HG02885 (cell line): ENCODE measurements at regions not wholly inside any gene's neighbourhood (a gene's known extent, or its start where the extent isn't known, plus 50 kb on each side); places are given as distances from the start of the nearest gene placed in this dataset.

Experiments used
- ATAC-seq: cut with Tn5 transposase; IDR thresholded peaks from one replicate; pipeline ENCODE4 v1.9.1; 2021; ENCODE audit warnings: mild to moderate bottlenecking; ENCODE audit not compliant: unreplicated experiment, poor library complexity

DNA sequence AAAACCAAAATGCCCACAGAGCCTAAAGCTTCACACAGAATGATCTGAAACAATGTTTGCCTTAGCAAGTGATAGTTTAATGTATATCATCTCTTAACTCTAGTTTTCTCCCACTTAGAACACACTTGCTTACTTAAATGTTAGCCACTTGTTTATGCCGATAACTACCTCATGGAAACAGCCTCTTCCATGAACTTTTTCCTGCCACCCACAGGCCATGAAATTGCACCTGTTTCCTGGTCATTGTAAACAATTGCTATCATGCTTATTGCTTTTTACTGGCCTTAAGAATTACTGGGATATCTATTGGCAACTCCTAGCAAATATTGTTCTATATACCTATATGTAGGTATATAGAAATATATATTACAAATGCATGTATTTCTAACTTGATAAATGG lies 231.1 kb downstream of the HDGFL1 start:
- ATAC-seq: no peak

GRCh38 chr6:22801831-22802230 lies 232.5 kb downstream of the HDGFL1 start:
- ATAC-seq: no peak

- no peak for ATAC-seq
These were observed 235.4 kb downstream of the HDGFL1 start for GRCh38 chr6:22804620-22805261.

DNA sequence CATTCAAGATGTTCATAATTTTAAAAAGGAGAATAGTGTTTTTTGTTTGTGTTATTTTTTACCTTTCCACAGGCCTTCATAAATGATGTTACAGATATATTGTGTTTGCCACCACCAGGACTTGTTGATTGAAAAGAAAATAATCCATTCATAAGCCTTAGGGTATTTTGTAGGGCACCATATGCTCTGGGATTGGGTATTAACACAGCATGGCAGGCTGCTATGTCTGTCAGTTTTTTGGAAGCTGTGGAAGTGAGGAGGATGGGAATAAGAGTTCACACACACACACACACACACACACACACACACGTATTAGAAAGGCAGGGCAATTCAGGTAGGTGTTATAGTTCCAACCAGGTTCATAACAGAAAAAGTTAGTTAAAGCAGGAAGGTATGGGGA lies 237.9 kb downstream of the HDGFL1 start:
- no peak for ATAC-seq

DNA sequence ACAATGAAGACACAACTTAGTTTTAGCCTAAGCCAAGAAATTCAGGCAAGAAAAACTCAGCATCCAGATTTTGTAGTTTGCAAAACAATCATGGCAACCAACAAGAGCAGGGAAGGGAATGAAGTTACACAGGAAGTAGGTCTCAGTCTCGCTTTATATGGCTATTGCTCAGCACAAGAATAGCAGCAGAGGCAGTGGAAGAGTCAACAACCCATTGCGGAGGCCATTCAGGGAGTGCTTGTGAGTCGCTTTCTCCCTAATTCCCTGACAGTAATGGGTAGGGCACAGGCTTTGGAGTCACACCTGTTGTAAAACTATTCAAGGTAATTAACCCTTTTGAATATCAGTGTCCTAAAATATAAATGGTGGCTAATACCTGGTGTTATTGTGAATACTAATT lies 238.5 kb downstream of the HDGFL1 start:
- no peak for ATAC-seq

DNA sequence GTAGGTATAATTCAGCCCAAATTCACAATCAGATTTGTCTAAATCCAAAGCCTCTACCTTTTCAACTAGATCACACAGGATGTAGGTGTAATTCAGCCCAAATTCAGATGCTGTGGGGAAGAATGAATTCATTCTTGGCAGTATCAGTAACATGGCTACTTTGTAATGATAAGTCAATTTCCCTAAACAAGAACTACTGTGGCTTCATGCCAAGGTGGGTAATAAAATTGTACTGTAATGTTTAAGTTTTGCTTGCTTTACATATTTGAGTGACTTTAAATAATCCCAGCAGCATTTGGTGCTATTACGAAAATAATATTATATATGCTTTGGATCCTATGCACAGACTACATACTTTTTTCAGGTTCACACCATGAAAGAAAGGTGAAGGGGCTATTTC lies 239.1 kb downstream of the HDGFL1 start:
- no peak for ATAC-seq

GRCh38 chr6:22809370-22809769 lies 240.0 kb downstream of the HDGFL1 start:
- no peak for ATAC-seq

- no peak for ATAC-seq
These were observed 249.8 kb downstream of the HDGFL1 start for GRCh38 chr6:22819209-22819608.

- ATAC-seq: no peak
These were observed 252.4 kb downstream of the HDGFL1 start for GRCh38 chr6:22821664-22822320.

- ATAC-seq: no peak
These were observed 255.8 kb downstream of the HDGFL1 start for GRCh38 chr6:22825210-22825609.

- no peak for ATAC-seq
These were observed 257.6 kb downstream of the HDGFL1 start for GRCh38 chr6:22826961-22827360.

DNA sequence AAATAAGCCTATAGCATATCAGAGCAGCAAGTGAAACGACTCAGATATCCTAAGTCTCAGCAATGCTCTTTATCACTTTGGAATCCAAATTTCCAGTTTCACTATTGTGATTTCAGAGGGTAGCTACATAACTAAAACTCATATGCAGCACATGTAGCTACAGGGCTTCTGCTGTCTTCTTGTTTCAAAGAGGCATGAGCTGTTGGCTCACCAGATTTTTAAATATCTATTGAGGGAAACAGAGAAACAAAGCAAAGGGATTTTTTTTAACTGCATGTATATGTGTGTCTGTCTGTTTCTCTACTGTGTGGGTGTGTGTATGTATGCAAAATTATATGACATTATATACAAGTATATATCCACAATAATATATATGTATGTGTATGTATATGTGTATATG lies 258.4 kb downstream of the HDGFL1 start:
- no peak for ATAC-seq

DNA sequence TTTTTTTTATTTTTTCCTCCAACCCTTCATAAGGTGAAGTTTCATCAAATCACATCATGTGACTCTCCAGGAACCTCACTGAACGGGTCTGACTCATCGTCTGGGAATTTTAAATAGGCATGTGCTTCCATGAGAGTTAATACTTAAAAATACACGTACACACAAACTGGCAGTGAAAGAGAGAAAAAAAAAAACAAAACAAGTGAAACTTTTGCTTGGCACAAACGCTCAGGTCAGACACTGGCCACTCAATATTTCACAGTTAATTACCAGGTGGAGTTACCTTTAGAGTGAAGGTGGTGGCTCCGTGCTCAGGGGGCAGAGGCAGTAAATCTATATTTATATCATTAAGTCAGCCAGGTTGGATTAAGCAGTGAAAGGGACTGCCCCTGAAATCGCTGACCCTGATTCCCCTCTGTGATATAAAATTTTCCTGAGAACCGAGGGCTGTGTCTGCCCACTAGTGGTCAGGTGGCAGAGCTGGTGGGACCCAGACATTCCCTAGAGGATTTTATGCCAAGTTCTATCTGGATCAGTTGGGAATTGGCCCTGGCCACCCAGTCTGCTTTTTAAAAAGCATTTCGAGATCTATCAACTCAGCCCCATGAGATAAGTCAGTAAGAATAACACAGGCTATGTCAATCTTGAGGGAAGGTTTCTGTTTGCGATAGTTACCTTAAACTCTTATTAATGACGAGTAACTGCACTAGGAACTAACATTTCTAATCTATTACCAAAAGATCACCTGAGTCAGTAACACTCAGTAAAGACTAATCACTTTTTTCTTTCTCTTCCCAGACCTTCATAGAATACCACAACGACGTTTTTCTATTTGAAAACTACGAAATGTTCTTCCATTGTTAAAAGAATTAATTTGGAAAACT lies 259.1 kb downstream of the HDGFL1 start:
- ATAC-seq: no peak

DNA sequence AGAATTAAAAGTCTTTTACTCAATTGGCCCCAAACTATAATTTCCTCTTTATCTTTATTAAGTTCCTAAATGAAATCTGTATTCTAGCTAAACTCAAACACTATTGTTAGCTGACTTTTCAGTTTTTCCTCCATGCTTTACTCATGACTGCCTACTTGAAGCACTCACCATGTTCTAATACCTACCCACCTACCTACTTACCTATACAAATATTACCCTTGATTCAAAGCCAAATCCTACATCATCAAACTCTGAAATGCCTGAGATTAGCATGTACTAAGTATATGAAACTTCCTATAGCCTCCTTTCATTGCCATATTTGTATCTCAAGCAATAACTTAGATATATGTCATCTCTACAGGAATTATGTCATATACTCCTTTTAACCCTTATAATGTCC lies 259.7 kb downstream of the HDGFL1 start:
- ATAC-seq: no peak

- ATAC-seq: no peak
These were observed 261.1 kb downstream of the HDGFL1 start for GRCh38 chr6:22830463-22830862.

- no peak for ATAC-seq
These were observed 263.8 kb downstream of the HDGFL1 start for GRCh38 chr6:22833191-22833590.

GRCh38 chr6:22838345-22838744 lies 269.0 kb downstream of the HDGFL1 start:
- no peak for ATAC-seq

GRCh38 chr6:22845467-22845866 lies 276.1 kb downstream of the HDGFL1 start:
- ATAC-seq: no peak

DNA sequence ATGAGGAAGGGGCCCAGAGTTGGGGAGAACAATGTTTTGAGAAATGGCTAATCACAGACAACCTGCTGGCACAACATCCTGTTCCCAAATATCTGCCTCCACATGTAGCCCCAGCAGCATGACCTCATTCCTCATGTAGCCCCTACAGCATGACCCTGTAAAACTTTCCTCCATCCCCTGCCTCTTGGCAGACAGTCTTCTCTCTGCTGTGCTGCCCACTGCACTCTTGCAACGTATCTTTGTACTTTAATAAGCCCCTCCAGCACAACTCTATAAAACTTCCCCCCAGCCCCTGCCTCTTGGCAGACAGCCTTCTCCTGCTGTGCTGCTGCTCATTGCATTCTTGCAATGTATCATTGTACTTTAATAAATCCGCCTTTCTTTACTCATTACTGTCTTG lies 278.8 kb downstream of the HDGFL1 start:
- no peak for ATAC-seq

DNA sequence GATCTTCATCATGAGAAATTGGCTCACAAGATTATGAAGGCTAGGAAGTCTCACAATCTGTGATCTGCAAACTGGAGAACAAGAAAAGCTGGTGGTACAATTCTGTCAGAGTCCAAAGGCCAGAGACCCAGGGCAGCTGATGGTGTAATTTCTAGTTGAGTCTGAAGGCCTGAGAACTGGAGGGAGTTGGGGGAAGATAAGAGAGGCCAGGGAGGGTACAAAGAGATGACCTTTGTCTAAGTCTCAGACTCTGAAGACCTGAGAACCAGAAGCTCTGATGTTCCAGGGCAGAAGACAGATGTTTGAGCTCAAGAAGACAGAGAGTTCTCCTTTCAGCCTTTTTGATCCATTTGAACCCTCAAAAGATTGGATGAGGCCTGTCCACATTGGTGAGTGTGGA lies 280.6 kb downstream of the HDGFL1 start:
- no peak for ATAC-seq

GRCh38 chr6:22852101-22852500 lies 282.7 kb downstream of the HDGFL1 start:
- no peak for ATAC-seq
